Stimulated activated CD4-positive, alpha-beta T cell treated with anti-CD3 and anti-CD28 coated beads, Interleukin-1b, Interleukin-23, amount 100 ng/mL, for 1 hour (primary cell): ENCODE measurements at regions not wholly inside any gene's neighbourhood (a gene's known extent, or its start where the extent isn't known, plus 50 kb on each side); places are given as distances from the start of the nearest gene placed in this dataset.
"Not testable (repeated sequence)": the region's sequence is repeated elsewhere in the genome, so short reads cannot be mapped to it uniquely, and the experiment has no call there.

Experiments used
- DNase-seq, 2 donors: peaks; one replicate each; pipeline ENCODE4 v3.0.0-alpha.2; 2020; ENCODE audit warnings: low read depth in 2 of 2

DNA sequence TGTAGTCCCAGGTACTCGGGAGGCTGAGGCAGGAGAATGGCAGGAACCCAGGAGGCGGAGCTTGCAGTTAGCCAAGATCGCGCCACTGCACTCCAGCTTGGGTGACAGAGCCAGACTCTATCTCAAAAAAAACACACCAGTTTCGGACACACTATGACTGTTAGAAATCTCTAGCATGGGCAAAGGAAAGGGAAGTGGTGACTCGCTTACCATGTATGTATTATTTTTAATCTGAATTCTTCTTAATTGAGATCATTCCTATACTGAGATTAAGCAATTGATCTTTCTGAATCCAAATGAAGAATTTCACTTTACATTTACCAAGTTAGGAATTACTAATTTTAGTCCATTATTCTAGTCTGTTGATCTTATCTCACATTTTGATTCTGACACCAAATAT is 459.2 kb upstream of the ALCAM start:
- no peak for DNase-seq

- DNase-seq, result no peak
Observed at GRCh38 chr3:104908761-104909160, 457.9 kb upstream of the ALCAM start.

GRCh38 chr3:104909198-104909597 is 457.5 kb upstream of the ALCAM start:
- no peak for DNase-seq

GRCh38 chr3:104909721-104910120 is 457.0 kb upstream of the ALCAM start:
- no peak for DNase-seq

GRCh38 chr3:104911376-104911775 is 455.3 kb upstream of the ALCAM start:
- no peak for DNase-seq

DNA sequence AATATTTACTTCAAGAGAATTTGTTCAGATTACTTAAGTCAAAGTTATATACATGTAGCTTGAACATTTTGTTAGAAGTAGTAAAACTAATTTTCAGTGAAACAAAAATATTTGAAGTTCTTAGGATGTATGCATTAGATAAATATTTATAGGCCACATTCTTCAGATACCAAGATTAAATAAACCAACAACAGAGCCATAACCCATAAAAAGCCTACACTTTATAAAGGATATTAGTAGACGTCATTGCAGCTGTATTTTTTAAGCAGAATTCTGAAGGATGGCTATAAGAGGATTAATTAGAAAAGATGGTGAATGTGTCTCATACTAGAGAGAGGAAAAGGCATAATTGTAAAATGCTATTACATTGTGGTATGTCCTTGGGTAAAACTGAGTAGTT is 449.7 kb upstream of the ALCAM start:
- DNase-seq, result no peak

DNA sequence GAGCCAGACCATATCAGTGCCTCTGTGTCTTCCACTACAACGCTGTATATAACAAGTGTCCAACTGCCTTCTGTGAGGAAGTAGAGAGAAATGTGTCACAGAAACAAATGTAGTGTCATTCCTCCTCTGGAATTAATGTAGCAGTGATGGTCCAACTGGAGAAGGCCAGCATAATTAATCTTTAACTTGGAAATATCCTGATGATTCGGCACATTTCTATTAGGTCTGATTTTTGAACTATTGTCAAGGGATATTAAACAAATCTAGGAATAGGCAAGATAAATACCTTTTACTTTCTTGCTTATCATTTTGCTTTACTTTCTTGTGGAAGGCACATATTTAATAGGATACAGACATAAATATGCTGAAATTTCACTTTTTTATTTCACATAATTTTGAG is 446.2 kb upstream of the ALCAM start:
- DNase-seq, result no peak

- DNase-seq, result no peak
Observed at GRCh38 chr3:104933972-104934371, 432.7 kb upstream of the ALCAM start.

DNA sequence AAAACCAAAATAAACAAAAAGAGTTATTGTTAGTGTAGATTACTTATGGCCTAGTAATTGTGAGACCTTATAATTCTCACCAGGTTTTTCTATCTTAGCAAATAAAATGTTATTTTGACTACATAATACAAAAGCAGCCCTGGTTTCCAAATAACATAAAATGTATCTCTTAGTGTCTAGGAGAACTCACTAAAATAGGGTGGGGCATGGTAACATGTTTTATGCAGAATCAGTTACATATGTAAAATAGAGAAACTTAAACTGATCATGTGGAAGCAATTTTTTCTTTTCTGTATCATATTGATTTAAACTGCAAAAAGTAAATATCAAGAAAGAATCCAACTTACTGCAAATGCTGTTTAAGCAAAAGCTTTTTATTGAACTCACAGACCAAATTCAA is 431.1 kb upstream of the ALCAM start:
- no peak for DNase-seq

GRCh38 chr3:104939196-104939595 is 427.5 kb upstream of the ALCAM start:
- DNase-seq, result no peak

- no peak for DNase-seq
Observed at GRCh38 chr3:104941785-104942184, 424.9 kb upstream of the ALCAM start.

GRCh38 chr3:104943974-104944373 is 422.7 kb upstream of the ALCAM start:
- DNase-seq, result no peak

DNA sequence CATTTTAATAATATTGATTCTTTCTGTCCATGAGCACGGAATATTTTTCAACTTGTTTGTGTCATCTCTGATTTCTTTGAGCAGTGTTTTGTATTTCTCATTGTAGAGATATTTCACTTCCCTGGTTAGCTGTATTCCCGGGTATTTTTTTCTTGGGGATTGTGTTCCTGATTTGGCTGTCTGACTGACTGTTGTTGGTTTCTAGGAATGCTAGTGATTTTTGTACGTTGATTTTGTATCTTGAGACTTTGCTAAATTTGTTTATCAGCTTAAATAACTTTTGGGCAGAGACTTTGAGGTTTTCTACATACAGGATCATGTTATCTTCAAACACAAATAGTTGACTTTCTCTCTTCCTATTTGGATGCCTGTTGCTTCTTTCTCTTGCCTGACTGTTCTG is 418.8 kb upstream of the ALCAM start:
- DNase-seq, result no peak

DNA sequence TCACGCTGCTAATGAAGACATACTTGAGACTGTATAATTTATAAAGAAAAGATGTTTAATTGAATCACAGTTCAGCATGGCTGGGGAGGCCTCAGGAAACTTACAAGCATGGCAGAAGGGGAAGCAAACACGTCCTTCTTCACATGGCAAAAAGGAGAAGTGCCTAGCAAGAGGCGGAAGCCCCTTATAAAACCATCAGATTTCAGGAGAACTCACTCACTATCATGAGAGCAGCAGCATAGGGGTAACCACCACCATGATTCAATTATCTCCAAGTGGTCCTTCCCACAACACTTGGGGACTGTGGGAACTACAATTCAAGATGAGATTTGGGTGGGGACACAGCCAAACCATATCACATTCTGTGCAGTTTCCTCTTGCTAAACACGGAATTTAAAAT is 416.9 kb upstream of the ALCAM start:
- DNase-seq, result not testable (repeated sequence)

DNA sequence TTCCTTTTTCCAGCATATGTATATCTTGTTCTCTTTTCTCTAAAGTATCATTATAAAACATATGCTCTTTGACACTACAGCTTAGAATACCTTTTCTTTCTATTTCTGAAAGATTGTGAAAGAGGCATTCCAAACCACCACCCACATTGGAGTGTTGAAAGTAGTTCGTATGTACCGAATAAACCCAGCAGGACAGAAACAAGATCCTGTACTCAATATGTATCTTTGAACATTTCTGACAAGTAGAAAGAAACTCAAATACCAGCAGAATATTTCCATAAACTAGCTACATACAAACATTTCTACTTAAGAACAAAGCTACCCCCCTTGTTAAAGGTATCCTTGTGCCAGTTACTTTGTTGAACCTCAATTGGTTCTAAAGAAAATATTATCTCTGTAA is 415.3 kb upstream of the ALCAM start:
- no peak for DNase-seq

DNA sequence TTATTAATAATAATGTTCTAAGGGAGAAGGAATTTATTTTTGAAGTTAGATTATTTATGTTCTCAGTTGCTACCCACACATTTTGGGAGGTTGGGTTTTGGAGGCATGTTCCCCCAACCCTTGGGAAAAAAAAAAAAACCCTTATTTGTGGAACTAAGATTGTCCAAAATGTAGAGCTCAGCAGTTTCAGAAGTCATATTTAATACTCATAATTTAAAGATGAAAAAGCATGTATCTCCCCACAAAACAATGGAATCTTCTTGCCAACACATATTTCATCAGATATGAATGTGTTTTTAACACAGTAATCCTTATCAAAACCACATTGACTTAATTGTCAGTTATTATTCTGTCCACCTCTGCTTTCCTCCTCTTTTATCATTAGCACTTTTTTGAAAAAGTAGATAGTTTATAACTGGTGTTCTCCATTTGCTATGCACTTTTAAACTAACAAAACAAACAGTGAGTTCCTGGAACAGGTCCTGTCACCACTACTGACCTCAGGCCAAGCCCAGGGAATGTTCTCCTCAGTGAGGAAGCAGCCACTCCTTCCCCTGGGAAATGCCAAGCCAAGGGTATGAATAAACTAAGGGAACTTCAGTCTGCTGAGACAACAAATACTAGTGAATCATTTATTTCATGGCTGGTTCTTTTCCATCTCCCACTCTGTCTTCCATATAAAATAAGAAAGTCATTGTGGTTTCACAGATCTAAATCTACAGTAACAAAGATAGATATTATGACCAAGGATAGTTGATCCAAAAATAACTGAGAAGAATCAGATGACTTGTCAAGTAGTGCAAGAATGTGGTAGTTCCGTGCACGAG is 414.4 kb upstream of the ALCAM start:
- DNase-seq, result no peak

GRCh38 chr3:104956620-104957345 is 409.9 kb upstream of the ALCAM start:
- no peak for DNase-seq

DNA sequence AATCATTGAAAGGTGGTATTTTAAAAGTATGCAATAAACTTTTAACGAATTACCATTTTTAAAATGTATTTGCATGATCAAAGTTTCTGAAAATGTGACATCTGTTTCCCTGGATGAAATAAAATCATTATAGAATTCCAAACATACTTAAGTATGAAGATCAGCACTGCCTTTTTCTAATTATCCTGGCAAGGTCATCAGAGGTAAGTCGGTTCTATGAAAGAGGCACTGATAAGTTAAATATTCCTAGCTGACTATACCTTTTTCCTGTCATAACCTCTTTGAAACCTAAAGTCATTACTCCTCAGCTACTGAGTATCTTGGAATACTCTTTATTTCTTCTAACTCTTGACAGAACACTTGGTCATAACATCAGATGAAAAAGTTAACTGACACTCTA is 406.1 kb upstream of the ALCAM start:
- DNase-seq, result no peak

- DNase-seq, result no peak
Observed at GRCh38 chr3:104961851-104962250, 404.9 kb upstream of the ALCAM start.

DNA sequence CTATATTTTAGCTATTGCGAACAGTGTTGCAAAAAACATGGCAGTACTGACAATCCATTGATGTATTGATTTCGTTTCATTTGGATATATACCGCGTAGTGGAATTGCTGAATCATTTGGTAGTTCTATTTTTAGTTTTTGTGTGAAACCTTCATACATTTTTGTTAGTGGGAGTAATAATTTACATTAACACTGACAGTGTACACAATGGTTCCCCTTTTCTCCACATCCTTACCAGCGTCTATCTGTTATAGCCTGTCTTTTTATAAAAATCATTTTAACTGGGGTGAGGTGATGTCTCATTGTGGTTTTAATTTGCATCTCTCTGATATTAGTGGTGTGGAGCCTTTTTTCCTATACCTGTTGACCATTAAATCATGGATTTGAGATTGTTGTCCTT is 392.4 kb upstream of the ALCAM start:
- DNase-seq, result no peak

DNA sequence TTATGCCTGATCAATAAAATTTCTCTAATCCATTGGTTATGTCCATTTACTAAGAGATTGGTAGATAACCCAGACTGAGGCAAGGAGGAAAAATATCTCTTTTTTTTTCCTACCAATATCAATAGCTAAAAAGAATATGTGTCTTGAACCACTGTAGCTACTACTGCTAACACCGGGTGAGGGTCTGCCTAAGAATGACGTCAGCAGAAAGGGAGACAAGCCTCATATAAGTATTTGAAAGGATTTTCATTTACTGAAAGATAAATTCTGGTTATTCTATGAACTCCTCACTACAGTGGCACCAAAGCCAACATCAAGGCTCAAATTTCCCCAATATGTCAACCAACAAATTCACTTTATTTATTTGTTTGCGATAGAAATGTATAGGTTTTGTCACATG is 389.0 kb upstream of the ALCAM start:
- no peak for DNase-seq

DNA sequence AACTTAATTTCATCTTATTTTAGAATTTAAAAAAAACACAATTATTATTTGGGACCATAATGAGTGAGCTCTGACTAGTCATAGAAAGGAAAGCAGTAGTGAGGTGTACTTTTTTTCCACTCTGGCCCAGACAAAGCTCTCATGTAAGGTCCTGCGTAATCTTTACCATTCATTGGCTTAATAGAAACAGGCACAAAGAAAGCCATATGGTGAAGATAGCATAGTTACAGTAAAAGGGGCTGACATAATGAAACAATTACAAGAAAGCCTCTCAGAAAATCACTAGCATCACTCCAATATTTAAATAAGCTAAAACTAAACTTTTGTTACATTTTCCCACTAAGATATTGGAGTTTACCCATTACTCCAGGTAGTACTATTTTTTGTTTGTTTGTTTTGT is 384.6 kb upstream of the ALCAM start:
- DNase-seq, result no peak

GRCh38 chr3:104987859-104988258 is 378.9 kb upstream of the ALCAM start:
- no peak for DNase-seq
